Fibroblast of skin of scalp (primary cell): ENCODE measurements at regions not wholly inside any gene's neighbourhood (a gene's known extent, or its start where the extent isn't known, plus 50 kb on each side); places are given as distances from the start of the nearest gene placed in this dataset.

Experiments
- DNase-seq: peaks from one replicate; pipeline ENCODE4 v3.0.0-alpha.2; 2013

DNA sequence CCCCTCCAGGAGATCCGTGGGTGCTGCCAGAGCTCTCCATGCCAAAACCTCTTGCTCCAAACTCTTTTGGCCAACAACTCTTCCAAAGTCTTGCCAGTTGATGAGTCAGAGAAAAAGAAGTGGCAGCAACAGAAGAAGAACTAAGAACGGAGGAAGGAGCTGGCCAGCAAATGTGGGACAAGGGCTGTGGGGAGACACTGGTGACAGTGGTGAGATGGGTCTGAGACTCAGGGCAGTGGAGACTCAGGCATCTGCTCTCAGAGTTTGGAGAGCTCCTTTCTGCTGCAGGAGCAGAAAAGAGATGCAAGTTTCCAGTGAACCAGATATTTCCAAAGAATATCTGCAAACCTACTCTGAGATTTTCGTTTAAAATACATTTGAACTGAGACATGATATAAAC lies 92.3 kb upstream of the SEMA6A start:
- no peak for DNase-seq

DNA sequence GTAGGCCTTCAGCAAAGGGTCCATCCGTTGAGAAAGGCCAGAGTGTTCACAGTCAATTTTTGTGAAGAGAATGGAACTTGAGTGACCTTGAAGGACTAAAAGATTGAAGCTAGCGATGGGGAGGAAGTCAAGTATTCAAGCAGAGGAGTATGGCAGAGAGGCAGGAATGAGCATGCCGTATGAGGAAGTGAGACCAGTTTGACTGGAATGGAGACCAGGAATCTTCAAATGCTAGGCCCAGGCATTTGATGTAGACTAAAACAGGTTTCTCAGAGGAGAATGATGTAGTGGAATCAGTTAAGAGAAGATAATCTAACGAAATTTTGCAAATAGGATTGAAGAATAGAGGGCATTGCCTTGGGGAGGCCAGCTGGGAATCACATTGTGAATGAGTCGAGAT lies 90.4 kb upstream of the SEMA6A start:
- no peak for DNase-seq

DNA sequence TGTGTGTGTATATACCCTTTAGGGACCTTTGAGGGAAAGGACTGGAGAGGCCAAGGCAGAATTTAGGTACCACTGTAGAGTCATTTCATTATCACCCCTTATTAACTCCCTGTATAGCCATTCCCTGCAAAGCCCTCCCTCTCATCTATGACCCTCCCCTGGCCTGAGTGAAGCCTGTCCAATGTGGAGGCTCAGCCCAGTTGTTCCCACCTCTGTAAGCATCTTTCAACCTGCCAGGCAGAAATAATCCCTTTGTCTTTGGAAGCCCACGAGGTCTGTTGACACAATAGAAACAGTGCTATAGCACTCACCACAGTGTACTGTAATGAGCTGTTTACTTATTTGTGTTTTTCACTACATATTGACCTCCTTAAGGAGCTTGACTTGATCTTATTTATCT lies 88.5 kb upstream of the SEMA6A start:
- no peak for DNase-seq

DNA sequence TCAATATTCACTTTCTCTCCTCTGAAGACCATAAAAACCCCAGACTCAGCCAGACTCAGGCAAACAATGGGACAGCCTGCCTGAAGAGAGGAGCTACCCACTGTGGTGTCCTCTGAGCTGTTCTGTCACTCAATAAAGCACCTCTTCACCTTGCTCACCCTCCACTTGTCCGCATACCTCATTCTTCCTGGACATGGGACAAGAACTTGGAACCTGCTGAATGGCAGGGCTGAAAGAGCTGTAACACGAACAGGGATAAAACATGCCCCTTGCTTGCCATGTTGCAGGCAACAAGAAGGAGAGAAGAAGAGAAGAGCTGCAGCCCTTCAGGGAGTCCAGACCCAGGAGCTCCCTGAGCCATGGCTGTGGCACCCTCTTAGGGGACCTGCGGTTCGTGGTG lies 86.8 kb upstream of the SEMA6A start:
- no peak for DNase-seq

DNA sequence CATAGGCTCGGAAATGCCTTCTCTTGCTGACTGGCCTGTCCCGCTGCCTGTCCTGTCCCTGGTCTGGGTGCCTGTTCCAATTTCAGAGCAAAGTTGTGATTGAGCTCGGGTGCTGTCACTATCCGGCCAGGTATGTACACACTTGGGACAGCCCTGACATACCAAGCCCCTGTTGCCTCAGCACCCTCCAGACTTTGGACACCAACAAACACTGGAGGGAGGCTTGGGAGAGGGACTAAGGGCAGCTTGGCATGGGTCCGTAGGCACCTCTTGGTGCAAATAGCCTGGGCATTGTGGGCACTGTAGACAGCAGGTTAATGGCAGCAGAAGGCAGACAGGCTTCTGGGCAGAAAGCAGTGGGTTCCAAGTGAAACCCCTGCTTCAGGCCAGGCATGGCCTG lies 86.3 kb upstream of the SEMA6A start:
- DNase-seq: no peak

DNA sequence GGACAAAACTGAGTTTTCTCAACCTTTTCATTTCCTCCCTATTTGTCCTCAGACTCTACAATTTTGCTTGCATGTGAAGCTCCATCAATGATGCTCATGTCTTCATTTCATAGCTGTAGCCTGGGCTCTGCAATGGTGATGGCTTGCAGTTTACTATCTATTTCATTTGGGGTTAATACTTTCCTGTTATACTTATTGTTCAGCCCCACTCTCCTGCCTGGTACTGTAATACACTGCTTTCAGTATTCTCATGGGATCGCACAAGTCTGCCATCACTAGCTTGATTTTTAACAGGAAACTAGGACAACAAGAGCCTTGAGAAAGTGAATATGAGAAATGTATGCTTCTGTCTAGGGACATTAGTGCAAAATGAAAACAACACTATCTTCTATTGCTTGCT lies 84.2 kb upstream of the SEMA6A start:
- no peak for DNase-seq

DNA sequence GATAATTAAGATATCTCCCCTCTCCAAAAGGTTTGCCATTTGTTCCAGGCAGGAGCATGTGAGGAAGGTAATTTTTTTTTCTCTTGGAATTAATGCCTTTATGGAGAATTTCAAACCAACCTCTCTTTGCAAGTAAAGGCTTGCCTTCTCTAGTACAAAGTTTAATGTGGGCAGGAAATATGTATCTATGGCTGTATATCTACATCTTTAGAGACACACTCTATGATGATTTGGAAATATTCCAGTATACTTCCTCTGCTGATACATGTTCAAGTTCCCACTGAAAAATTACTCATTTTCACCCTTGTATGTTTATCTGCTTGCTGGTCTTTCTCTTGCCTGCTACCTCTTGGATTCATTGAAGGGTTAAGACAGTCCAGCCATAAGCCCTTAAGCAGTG lies 83.5 kb upstream of the SEMA6A start:
- no peak for DNase-seq

DNA sequence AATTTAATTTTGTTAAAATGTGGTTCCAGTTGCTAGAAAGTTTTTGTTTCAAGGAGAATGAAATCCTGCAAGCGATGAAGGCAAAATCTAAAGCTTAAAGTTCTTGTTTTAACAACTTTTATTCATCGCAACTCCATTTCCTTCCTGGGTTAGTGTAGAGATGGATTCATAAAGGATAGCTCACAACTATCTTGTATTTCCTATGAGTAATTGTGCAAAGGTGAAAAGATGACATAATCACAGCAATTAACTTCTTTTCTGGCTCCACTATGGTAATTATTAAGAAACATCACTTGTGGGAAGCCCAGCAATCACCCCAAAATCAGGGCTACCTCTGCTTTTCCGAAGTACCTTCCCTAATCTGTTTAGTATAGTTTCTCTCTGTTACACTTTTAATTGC lies 80.8 kb upstream of the SEMA6A start:
- DNase-seq: no peak

DNA sequence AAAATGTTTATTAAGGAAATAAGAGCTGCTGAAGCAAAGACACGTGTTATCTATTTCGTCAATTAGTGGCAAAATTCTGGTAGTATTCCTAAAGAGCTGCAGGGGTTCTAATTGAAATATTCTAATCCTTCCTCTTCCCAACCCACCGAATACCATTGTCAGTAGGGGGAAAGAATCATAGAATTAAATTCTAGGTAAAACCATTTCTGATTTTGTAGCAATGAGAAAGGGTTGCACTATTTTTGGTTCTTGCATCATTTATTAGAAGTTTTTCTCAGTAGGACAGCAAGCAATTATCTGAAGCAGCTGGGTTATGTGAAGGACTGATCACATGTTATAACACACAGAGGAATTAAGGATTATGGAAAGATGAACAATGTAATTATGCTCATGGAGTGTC lies 80.3 kb upstream of the SEMA6A start:
- no peak for DNase-seq

DNA sequence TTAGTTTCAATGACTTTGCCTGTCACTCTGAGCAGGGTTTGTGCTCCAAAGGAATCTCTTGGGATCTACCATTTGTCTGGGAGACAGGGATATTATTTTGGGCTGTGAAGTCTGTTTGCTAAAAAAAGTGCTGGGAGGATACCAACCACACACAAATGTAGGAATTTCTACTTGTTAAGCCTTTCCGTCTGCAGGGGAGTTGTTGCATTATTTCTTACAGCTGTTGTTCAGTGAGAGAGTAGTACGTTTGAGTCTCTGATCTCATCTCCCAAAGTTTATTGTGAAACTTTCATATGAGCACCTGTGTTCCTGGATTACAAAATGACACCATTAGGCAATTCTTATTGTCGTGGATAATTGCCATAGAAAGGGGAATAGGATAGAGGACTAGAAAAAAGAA lies 78.3 kb upstream of the SEMA6A start:
- DNase-seq: peak; percentile 24

DNA sequence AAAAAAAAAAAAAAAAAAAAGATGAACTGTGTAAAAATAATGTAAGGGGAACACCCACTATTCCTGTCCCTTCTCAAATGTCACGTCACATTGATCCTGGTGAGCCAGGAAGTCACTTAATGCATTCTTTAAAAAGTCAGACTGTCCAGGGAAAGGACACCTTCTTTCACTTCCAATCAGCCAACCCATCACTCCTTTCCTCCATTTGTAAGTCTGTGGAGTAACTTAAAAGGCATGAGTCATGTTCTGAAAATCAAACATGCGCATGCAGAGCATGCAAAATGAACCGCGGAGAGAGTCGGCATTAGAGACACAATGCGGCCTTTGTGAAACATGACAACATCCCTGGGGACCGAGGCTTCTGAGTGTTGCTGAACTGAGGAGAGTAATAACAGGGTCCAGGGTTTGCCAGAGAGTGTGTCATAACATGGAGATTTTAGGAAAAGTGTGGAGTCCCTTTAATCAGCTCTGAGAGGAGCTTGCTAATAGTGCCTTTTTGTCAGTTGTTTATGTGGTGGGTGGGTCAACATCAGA lies 77.6 kb upstream of the SEMA6A start:
- peak; percentile 89 for DNase-seq

DNA sequence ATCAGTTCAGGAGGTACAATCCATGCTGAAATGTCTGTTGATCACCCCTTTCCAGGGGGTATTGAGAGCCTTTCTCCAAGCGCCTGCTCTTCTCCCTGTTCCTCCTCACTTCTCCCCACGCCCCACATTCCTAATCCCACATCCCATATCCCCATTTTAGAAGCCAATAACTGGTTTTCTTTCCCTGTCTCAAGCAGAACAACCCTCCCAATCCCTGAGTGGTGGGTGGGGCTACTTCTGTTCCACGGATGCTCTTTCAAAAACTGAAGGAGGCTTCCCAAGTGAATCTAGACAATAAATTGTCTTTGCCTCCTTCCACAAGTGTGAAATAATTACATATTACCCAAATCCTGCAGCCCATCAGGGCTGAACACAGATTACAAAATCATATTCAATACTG lies 77.0 kb upstream of the SEMA6A start:
- no peak for DNase-seq

DNA sequence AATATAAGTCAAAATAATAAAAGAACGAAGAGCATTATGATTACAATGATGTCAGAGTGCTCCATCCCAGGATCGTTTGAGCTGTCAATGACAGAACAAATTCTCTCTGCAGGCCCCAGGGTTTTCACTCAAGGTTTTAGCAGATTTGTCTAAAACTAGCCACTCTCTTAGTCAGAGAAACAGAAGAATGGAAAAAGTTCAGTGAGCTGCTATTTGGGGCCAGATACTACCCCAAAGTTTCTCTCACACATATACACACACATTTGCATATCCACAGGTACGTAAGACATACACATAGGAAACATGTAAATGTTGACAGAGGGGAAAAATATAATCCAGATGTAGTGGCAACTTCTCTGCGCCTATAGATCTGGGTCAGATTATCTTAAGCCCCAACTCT lies 76.3 kb upstream of the SEMA6A start:
- no peak for DNase-seq

DNA sequence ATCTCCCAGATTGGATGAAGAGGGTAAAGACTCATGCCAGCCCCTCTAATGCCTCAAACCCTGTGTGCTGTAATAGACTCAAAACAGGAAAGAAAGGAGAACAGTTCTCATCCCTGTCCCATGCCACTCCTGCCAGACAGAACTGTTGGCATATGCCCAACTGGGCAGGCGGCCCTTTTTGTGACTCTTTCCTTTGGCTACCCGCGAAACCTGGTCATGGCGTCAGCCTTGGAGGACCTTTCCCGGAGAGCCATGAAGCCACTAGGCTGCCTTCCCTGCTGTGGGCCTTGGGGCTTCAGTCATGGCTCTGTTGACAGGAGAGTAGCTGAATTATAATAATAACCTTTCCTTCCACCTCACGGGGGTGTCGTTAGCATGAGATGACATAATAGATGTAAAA lies 75.9 kb upstream of the SEMA6A start:
- no peak for DNase-seq

DNA sequence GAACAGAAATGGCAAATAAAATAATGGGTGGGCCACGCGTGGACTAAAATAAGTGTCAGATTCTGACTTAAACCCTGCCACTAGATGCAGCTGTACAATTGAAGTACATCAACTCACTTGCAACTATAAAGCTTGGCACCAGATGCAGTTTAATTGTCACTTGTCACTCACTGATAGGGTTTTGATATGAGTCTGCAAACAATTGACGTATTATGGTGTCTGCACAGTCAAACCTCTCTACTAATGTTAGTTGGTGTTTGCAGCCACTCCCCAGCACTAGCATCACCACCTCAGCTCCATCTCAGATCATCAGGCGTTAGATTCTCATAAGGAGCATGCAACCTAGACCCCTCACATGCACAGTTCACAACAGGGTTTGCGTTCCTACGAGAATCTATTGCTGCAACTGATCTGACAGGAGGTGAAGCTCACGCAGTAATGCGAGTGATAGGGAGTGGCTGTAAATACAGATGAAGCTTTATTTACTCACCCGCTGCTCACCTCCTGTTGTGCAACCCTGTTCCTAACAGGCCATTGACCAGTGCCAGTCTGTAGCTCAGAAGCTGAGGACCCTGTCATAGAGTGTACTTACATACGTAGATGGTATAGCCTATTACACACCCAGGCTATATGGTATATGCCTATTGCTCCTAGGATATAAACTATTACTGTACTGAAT lies 72.1 kb upstream of the SEMA6A start:
- DNase-seq: no peak

DNA sequence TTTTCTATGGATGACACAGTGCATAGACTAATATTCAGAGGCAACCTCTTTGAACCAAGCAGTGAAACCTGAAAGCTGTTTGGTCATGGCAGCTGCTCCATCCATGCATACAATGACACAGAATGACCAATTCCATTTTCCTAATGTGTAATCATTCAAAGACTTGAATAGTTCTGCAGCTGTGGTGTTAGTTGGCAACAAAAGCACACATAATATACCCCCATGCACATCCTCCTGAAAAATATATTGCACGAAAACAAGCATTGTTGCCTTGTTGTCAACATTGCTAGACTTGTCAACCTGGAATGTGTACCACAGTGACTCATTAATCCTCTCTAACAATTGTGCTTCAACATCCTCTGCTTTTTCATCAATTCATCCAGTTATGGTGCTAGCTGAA lies 71.0 kb upstream of the SEMA6A start:
- no peak for DNase-seq

DNA sequence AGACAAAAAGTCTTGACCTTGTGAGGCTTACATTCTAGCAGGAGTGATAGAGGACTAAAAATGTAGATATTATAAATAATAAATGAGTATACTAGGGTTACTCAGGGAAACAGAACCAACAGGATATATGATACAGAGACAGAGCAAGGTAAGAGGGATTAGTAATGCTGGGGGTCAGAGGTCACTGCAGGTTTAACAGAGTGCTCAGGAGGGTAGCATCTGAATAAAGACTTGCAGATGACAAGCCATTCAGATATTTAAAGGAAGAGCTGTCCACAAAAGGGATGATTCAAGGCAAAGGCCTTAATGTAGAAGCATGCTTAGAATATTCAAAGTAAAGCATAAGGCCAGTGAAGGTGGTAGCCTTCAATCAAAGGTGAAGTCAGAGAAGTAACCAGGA lies 65.6 kb upstream of the SEMA6A start:
- no peak for DNase-seq

DNA sequence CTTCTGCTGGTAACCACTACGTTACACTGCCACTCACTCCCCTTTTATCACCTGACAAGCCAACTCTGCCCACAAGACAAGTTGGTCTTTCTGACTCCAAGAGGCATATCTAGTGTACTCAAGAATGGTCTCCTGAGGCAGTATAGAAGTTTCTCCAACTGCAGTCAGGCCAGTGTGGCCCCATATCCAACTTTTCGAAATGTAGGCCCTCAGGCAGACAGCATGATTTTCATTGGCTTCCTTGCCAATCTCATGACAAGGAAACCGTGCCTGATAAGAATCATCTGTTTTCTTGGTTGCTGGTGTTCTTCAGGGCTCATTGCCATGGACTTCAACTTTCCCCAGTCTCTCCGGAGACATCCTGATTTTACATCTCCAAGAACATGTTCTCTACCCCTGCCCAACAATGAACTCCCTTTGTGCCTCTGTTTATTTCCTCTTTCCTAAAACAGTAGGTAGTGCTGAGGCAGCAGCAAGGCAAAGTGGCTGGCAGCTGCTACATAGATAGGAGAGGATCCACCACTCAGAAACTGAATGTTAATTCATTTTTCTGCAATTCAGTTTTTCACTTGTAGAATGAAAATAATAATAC lies 62.6 kb upstream of the SEMA6A start:
- DNase-seq: no peak

DNA sequence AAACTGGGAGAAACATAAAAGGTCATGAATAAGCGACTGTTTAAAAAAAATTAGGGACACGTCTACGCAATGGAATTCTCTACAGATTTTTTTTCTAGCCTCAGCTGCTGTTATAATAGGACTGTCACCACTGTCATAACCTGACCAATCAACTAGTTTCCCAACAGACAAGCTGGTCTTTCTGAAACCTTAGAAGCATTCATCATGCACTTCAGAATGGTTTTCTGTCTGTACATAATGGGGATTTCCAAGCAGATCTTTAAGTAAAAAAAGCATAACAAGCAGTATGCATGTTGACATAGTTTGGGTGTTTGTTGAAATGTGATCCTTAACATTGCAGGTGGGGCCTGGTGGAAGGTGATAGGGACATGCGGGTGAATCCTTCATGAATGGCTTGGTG lies 58.3 kb upstream of the SEMA6A start:
- no peak for DNase-seq

DNA sequence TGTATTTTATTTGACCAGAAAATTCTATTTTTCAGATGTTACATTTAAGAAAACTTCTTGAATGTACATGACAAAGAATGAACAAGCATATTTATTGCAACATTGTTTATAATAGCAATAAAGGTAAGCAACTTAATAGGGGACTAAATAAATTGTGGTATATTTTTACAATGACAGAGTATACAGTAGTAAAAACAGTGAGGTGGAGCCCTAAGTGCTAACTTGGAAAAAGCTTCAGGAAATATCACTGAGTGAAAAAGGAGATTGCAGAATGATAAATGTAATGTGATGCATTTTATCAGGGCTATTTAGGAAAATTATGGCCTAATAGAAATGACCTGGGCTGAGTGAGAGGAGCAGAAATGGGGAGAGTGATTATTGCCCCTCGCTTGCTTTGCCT lies 56.5 kb upstream of the SEMA6A start:
- no peak for DNase-seq

DNA sequence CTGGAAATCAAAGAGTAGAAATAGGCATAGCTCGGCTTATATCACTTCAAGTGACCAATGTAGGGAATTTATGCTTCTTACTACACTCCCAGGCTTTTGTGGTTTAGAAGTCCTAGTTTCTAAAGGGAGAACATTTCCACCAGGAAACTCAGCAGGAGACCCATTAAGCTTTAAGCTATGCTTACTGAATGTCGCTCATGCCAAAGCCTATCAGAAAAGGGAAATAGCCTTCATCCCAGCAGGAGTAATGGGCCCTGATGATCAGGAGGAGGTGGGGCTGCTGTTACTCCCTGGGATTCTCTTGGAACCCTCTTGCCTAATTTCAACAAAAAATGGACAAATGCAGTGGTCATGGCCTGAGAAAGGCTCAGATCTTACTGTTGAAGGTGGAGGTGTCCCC lies 54.5 kb upstream of the SEMA6A start:
- no peak for DNase-seq

DNA sequence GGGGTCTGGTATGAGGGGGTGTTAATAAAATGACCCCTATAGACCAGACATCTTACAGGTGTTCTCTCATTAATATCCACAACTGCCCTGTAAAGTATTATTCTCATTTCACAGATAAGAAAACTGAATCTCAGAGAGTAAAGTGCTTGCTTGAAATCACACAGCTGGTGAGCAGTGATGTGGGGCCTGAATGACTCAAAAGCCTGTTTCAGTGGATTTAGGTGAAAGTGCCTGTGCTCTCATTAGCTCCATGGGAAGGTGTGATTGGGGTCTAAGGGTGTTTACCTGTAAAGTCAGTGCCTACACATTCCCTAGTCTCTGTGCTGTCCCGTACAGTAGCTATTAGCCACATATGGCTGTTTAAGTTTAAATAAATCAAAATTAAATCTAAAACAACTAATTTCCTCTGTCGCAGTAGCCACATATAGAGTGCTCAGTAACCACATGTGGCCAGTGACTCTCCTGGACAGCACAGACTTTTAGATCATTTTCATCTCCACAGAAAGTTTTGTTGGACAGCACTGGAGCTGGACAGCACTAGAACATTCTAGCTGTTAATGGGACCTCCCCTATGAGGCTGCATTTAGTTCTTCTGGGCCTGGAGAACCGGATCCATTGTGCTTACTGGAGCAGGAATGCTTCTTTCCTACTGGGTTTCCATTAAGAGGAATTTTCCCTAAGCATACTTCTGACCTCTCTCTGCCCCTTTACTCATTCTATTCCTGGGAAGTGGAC lies 52.5 kb upstream of the SEMA6A start:
- no peak for DNase-seq

DNA sequence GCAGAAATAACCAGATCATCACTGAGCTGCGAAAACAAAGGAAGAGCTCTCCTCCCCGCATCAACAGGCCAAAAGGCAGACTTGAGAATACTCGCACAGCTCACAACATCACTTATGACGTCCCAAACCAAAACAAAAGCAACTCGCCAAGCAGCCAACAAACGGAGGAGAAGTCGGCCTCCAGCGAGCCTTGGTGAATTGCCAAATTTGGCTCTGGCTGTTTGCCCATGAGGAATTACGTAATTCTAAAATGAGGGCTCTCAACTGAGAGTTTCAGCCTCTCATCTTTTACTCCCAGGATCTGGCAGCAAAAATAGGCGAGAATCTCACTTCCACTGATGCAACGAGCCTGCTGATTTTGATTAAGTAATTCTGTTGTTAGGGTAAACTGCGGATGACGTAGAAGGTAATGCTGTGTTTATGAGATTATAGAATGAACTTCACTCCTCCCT lies 51.7 kb upstream of the SEMA6A start:
- peak; percentile 58 for DNase-seq
